Esophagus muscularis mucosa (tissue), 4 donors: ENCODE measurements at regions not wholly inside any gene's neighbourhood (a gene's known extent, or its start where the extent isn't known, plus 50 kb on each side); places are given as distances from the start of the nearest gene placed in this dataset.

ENCODE experiments used
- EP300 ChIP-seq: sonication (generic); formaldehyde crosslinking; IDR thresholded peaks from one replicate; pipeline ENCODE4 v1.6.1; 2017; ENCODE audit warnings: antibody characterized with exemption
- POLR2AphosphoS5 ChIP-seq, 2 donors: sonication (generic); formaldehyde crosslinking; IDR thresholded peaks; one replicate each; pipeline ENCODE4 v1.6.1; 2017; ENCODE audit warnings: antibody characterized with exemption in 2 of 2
- TF ChIP-seq, protein P1 (sequence below), 3 experiments: fragments of 200-600 bp in 2 of 3; fragments of 450-650 bp in 1 of 3; sonication (generic) in 2 of 3; IDR thresholded peaks; one replicate each; pipeline ENCODE4 v1.5.1; 2017 to 2019; ENCODE audit warnings: antibody characterized with exemption in 3 of 3, mild to moderate bottlenecking in 2 of 3, moderate library complexity in 1 of 3

DNA sequence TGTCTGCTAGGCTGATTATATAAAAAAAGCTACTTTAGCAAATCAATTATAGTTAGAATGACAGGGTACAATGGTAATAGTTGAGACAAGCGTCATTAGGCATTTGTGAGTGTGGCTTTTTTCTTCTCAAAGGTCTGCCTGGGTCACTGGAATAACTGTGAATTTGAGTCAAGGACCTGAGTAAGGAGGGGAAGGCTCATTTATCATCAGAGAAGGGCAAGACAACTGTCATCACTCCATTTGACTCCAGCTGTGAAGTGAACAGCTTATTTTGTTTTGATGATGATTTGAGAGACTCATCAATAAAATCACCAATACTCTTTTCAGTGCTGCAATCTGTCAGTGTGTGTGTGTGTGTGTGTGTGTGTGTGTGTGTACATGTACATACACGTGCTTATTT, 118.6 kb downstream of the MAT2B start:
- TF ChIP-seq, protein P1, sequence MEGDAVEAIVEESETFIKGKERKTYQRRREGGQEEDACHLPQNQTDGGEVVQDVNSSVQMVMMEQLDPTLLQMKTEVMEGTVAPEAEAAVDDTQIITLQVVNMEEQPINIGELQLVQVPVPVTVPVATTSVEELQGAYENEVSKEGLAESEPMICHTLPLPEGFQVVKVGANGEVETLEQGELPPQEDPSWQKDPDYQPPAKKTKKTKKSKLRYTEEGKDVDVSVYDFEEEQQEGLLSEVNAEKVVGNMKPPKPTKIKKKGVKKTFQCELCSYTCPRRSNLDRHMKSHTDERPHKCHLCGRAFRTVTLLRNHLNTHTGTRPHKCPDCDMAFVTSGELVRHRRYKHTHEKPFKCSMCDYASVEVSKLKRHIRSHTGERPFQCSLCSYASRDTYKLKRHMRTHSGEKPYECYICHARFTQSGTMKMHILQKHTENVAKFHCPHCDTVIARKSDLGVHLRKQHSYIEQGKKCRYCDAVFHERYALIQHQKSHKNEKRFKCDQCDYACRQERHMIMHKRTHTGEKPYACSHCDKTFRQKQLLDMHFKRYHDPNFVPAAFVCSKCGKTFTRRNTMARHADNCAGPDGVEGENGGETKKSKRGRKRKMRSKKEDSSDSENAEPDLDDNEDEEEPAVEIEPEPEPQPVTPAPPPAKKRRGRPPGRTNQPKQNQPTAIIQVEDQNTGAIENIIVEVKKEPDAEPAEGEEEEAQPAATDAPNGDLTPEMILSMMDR (IDR thresholded peaks at IDR 0.05): no peak
- TF ChIP-seq EP300 (no peak), POLR2AphosphoS5 (IDR thresholded peaks at IDR 0.05) (no peak)
